ENCODE measurements at regions not wholly inside any gene's neighbourhood (a gene's known extent, or its start where the extent isn't known, plus 50 kb on each side); places are given as distances from the start of the nearest gene placed in this dataset.

- no peak for FAIRE-seq
- no peak for DNase-seq (ENCODE audit: insufficient read length)
- TF ChIP-seq TAF1 (IDR thresholded peaks at IDR 0.05; ENCODE audit: borderline replicate concordance, low read depth, low read length) (no peak), POLR2AphosphoS5 (IDR thresholded peaks at IDR 0.05; ENCODE audit: low read depth, low read length) (no peak), POLR2A (IDR thresholded peaks at IDR 0.05; ENCODE audit: low read depth, low read length) (no peak)
These were observed 108.1 kb downstream of the DHX15 start for GRCh38 chr4:24476282-24476681.

GRCh38 chr4:24475756-24476155, 108.6 kb downstream of the DHX15 start:
- TF ChIP-seq TAF1 (IDR thresholded peaks at IDR 0.05; ENCODE audit: borderline replicate concordance, low read depth, low read length) (no peak), POLR2A (IDR thresholded peaks at IDR 0.05; ENCODE audit: low read depth, low read length) (no peak), POLR2AphosphoS5 (IDR thresholded peaks at IDR 0.05; ENCODE audit: low read depth, low read length) (no peak)
- no peak for FAIRE-seq

GRCh38 chr4:24473309-24473721, 111.0 kb downstream of the DHX15 start:
- DNase-seq (ENCODE audit: insufficient read length) (no peak), FAIRE-seq (no peak)
- no peak for TF ChIP-seq POLR2AphosphoS5 (IDR thresholded peaks at IDR 0.05; ENCODE audit: low read depth, low read length)
- no peak for TF ChIP-seq TAF1 (IDR thresholded peaks at IDR 0.05; ENCODE audit: borderline replicate concordance, low read depth, low read length)
- TF ChIP-seq POLR2A (IDR thresholded peaks at IDR 0.05; ENCODE audit: low read depth, low read length), result no peak

More at GRCh38 chr4:24475756-24476155, 108.6 kb downstream of the DHX15 start:
- no peak for DNase-seq (ENCODE audit: insufficient read length)

- DNase-seq (ENCODE audit: insufficient read length) (peak; percentile 57), FAIRE-seq (peak; percentile 30)
- TF ChIP-seq POLR2A (IDR thresholded peaks at IDR 0.05; ENCODE audit: low read depth, low read length) (no peak), TAF1 (IDR thresholded peaks at IDR 0.05; ENCODE audit: borderline replicate concordance, low read depth, low read length) (no peak), POLR2AphosphoS5 (IDR thresholded peaks at IDR 0.05; ENCODE audit: low read depth, low read length) (no peak)
These were observed 111.6 kb downstream of the DHX15 start for GRCh38 chr4:24472514-24473308.

- FAIRE-seq (no peak), DNase-seq (ENCODE audit: insufficient read length) (no peak)
- TF ChIP-seq POLR2AphosphoS5 (IDR thresholded peaks at IDR 0.05; ENCODE audit: low read depth, low read length), result no peak
- TF ChIP-seq POLR2A (IDR thresholded peaks at IDR 0.05; ENCODE audit: low read depth, low read length), result no peak
These were observed 112.2 kb downstream of the DHX15 start for GRCh38 chr4:24472161-24472510.

GRCh38 chr4:24471486-24472160, 112.7 kb downstream of the DHX15 start:
- DNase-seq (ENCODE audit: insufficient read length) (peak; percentile 27), FAIRE-seq (no peak)
- TF ChIP-seq POLR2AphosphoS5 (IDR thresholded peaks at IDR 0.05; ENCODE audit: low read depth, low read length) (no peak), TAF1 (IDR thresholded peaks at IDR 0.05; ENCODE audit: borderline replicate concordance, low read depth, low read length) (no peak), POLR2A (IDR thresholded peaks at IDR 0.05; ENCODE audit: low read depth, low read length) (no peak)

GRCh38 chr4:24470666-24471485, 113.5 kb downstream of the DHX15 start:
- TF ChIP-seq TAF1 (IDR thresholded peaks at IDR 0.05; ENCODE audit: borderline replicate concordance, low read depth, low read length) (no peak), POLR2AphosphoS5 (IDR thresholded peaks at IDR 0.05; ENCODE audit: low read depth, low read length) (no peak), POLR2A (IDR thresholded peaks at IDR 0.05; ENCODE audit: low read depth, low read length) (no peak)
- FAIRE-seq (no peak), DNase-seq (ENCODE audit: insufficient read length) (peak; percentile 45)

- no peak for FAIRE-seq
- no peak for TF ChIP-seq POLR2AphosphoS5 (IDR thresholded peaks at IDR 0.05; ENCODE audit: low read depth, low read length)
- TF ChIP-seq POLR2A (IDR thresholded peaks at IDR 0.05; ENCODE audit: low read depth, low read length), result no peak
- TF ChIP-seq TAF1 (IDR thresholded peaks at IDR 0.05; ENCODE audit: borderline replicate concordance, low read depth, low read length), result no peak
- DNase-seq (ENCODE audit: insufficient read length), result no peak
These were observed 116.3 kb downstream of the DHX15 start for GRCh38 chr4:24468071-24468470.

GRCh38 chr4:24464566-24464965, 119.8 kb downstream of the DHX15 start:
- DNase-seq (ENCODE audit: insufficient read length) (no peak), FAIRE-seq (no peak)
- no peak for TF ChIP-seq POLR2A (IDR thresholded peaks at IDR 0.05; ENCODE audit: low read depth, low read length)
- TF ChIP-seq TAF1 (IDR thresholded peaks at IDR 0.05; ENCODE audit: borderline replicate concordance, low read depth, low read length), result no peak
- TF ChIP-seq POLR2AphosphoS5 (IDR thresholded peaks at IDR 0.05; ENCODE audit: low read depth, low read length), result no peak

- TF ChIP-seq POLR2AphosphoS5 (IDR thresholded peaks at IDR 0.05; ENCODE audit: low read depth, low read length) (no peak), TAF1 (IDR thresholded peaks at IDR 0.05; ENCODE audit: borderline replicate concordance, low read depth, low read length) (no peak), POLR2A (IDR thresholded peaks at IDR 0.05; ENCODE audit: low read depth, low read length) (no peak)
- DNase-seq (ENCODE audit: insufficient read length) (no peak), FAIRE-seq (no peak)
These were observed 127.9 kb downstream of the DHX15 start for GRCh38 chr4:24456431-24456830.

GRCh38 chr4:24453951-24454350, 130.4 kb downstream of the DHX15 start:
- TF ChIP-seq POLR2AphosphoS5 (IDR thresholded peaks at IDR 0.05; ENCODE audit: low read depth, low read length) (no peak), POLR2A (IDR thresholded peaks at IDR 0.05; ENCODE audit: low read depth, low read length) (no peak), TAF1 (IDR thresholded peaks at IDR 0.05; ENCODE audit: borderline replicate concordance, low read depth, low read length) (no peak)
- FAIRE-seq (no peak), DNase-seq (ENCODE audit: insufficient read length) (no peak)

Data from GM12892 (cell line).